H9 (cell line): ENCODE measurements at regions not wholly inside any gene's neighbourhood (a gene's known extent, or its start where the extent isn't known, plus 50 kb on each side); places are given as distances from the start of the nearest gene placed in this dataset.

Experiments used
- DNase-seq: peaks from one replicate; pipeline ENCODE4 v3.0.0-alpha.2; 2017
- H2AFZ ChIP-seq: one replicate; pipeline ENCODE4 v1.6.1; 2013; ENCODE audit warnings: mild to moderate bottlenecking, low read length, control low read depth, moderate library complexity
- H2AK5ac ChIP-seq: 2 replicates; pipeline ENCODE4 v1.6.1; 2013; ENCODE audit warnings: low read length, control low read depth, mixed read lengths; ENCODE audit not compliant: insufficient read length
- H2BK120ac ChIP-seq: one replicate; pipeline ENCODE4 v1.6.1; 2013; ENCODE audit warnings: low read depth, mild to moderate bottlenecking, low read length, control low read depth, inconsistent platforms; ENCODE audit not compliant: poor library complexity, severe bottlenecking
- H2BK12ac ChIP-seq: 2 replicates; pipeline ENCODE4 v1.6.1; 2013; ENCODE audit warnings: low read length, control low read depth, mixed read lengths, low read depth; ENCODE audit not compliant: insufficient read length
- H2BK15ac ChIP-seq: 2 replicates; pipeline ENCODE4 v1.6.1; 2013; ENCODE audit warnings: low read depth, low read length, control low read depth
- H2BK20ac ChIP-seq: one replicate; pipeline ENCODE4 v1.6.1; 2013; ENCODE audit warnings: low read depth, mild to moderate bottlenecking, low read length, control low read depth, inconsistent platforms; ENCODE audit not compliant: poor library complexity, severe bottlenecking
- H2BK5ac ChIP-seq: 2 replicates; pipeline ENCODE4 v1.6.1; 2013; ENCODE audit warnings: low read length, control low read depth, mixed read lengths; ENCODE audit not compliant: insufficient read length
- H3K14ac ChIP-seq: 2 replicates; pipeline ENCODE4 v1.6.1; 2013; ENCODE audit warnings: low read length, control low read depth; ENCODE audit not compliant: insufficient read depth
- H3K18ac ChIP-seq: 2 replicates; pipeline ENCODE4 v1.6.1; 2013; ENCODE audit warnings: low read depth, mild to moderate bottlenecking, mixed read lengths, low read length, control low read depth; ENCODE audit not compliant: insufficient read length
- H3K23ac ChIP-seq: 2 replicates; pipeline ENCODE4 v1.6.1; 2013; ENCODE audit warnings: low read length, control low read depth, mixed read lengths, low read depth; ENCODE audit not compliant: insufficient read length
- H3K23me2 ChIP-seq: 2 replicates; pipeline ENCODE4 v1.6.1; 2013; ENCODE audit warnings: low read depth, mild to moderate bottlenecking, mixed read lengths, low read length, control low read depth; ENCODE audit not compliant: insufficient read length, poor library complexity, severe bottlenecking
- H3K27ac ChIP-seq: 2 replicates; pipeline ENCODE4 v1.5.1; 2013; ENCODE audit warnings: low read length, control low read depth, mixed read lengths, low read depth; ENCODE audit not compliant: insufficient read length
- H3K27me3 ChIP-seq: 2 replicates; pipeline ENCODE4 v1.6.1; 2013; ENCODE audit warnings: low read length, control low read depth, inconsistent platforms; ENCODE audit not compliant: insufficient read depth
- H3K4ac ChIP-seq: 2 replicates; pipeline ENCODE4 v1.6.1; 2013; ENCODE audit warnings: low read depth, mild to moderate bottlenecking, control low read depth, inconsistent platforms, low read length, moderate library complexity
- H3K4me1 ChIP-seq: 2 replicates; pipeline ENCODE4 v1.6.1; 2013; ENCODE audit warnings: low read length, control low read depth, inconsistent platforms; ENCODE audit not compliant: insufficient read depth
- H3K4me2 ChIP-seq: 2 replicates; pipeline ENCODE4 v1.6.1; 2013; ENCODE audit warnings: low read length, control low read depth, mixed read lengths; ENCODE audit not compliant: insufficient read length, insufficient read depth
- H3K56ac ChIP-seq: 2 replicates; pipeline ENCODE4 v1.6.1; 2013; ENCODE audit warnings: low read depth, mild to moderate bottlenecking, mixed read lengths, low read length, control low read depth; ENCODE audit not compliant: insufficient read length
- H3K79me1 ChIP-seq: 2 replicates; pipeline ENCODE4 v1.6.1; 2013; ENCODE audit warnings: low read depth, mild to moderate bottlenecking, moderate library complexity, low read length, control low read depth, inconsistent platforms; ENCODE audit not compliant: insufficient read depth, poor library complexity, severe bottlenecking
- H3K79me2 ChIP-seq: 2 replicates; pipeline ENCODE4 v1.6.1; 2013; ENCODE audit warnings: low read length, control low read depth, inconsistent platforms; ENCODE audit not compliant: insufficient read depth
- H3K9ac ChIP-seq: 2 replicates; pipeline ENCODE4 v1.6.1; 2013; ENCODE audit warnings: low read length, control low read depth, mixed read lengths; ENCODE audit not compliant: insufficient read length; ENCODE audit errors: extremely low read depth
- H3K9me3 ChIP-seq: one replicate; pipeline ENCODE4 v1.6.1; 2013; ENCODE audit warnings: low read depth, low read length, inconsistent platforms; ENCODE audit not compliant: control insufficient read depth
- H3T11ph ChIP-seq: one replicate; pipeline ENCODE4 v1.6.1; 2013; ENCODE audit warnings: mild to moderate bottlenecking, low read length, control low read depth, inconsistent platforms
- H4K20me1 ChIP-seq: one replicate; pipeline ENCODE4 v1.6.1; 2013; ENCODE audit not compliant: control insufficient read depth, insufficient read length, insufficient read depth
- H4K5ac ChIP-seq: 2 replicates; pipeline ENCODE4 v1.6.1; 2013; ENCODE audit warnings: low read depth, mild to moderate bottlenecking, mixed read lengths, low read length, control low read depth; ENCODE audit not compliant: insufficient read length
- H4K8ac ChIP-seq: replicated peaks from 2 replicates; pipeline ENCODE4 v1.6.1; 2013; ENCODE audit warnings: low read length, control low read depth, mixed read lengths, low read depth; ENCODE audit not compliant: insufficient read length
- H4K91ac ChIP-seq: 2 replicates; pipeline ENCODE4 v1.6.1; 2013; ENCODE audit warnings: low read depth, mild to moderate bottlenecking, moderate library complexity, mixed read lengths, low read length, control low read depth; ENCODE audit not compliant: insufficient read length
- H3K27ac Mint-ChIP-seq, 3 experiments: 2 replicates in 2 of 3; 3 replicates in 1 of 3; pipeline ENCODE4 v1.8.0; 2020 to 2021; ENCODE audit warnings: mixed read lengths in 3 of 3, mild to moderate bottlenecking in 1 of 3, moderate library complexity in 1 of 3
- H3K27me3 Mint-ChIP-seq: 2 replicates; pipeline ENCODE4 v1.8.0; 2021; ENCODE audit warnings: low read depth, mild to moderate bottlenecking, moderate library complexity, mixed read lengths
- H3K36me3 Mint-ChIP-seq, 3 experiments: 2 replicates in 2 of 3; 3 replicates in 1 of 3; pipeline ENCODE4 v1.8.0; 2020 to 2021; ENCODE audit warnings: low read depth in 3 of 3, mixed read lengths in 3 of 3; ENCODE audit not compliant: insufficient read depth in 1 of 3
- H3K4me1 Mint-ChIP-seq, 2 experiments: 2 replicates each; pipeline ENCODE4 v1.8.0; 2020; ENCODE audit warnings: mixed read lengths in 2 of 2
- H3K4me3 Mint-ChIP-seq, 2 experiments: 2 replicates in 1 of 2; 3 replicates in 1 of 2; pipeline ENCODE4 v1.8.0; 2020 to 2021; ENCODE audit warnings: mild to moderate bottlenecking in 2 of 2, mixed read lengths in 2 of 2, moderate library complexity in 1 of 2
- H3K9me3 Mint-ChIP-seq, 2 experiments: 2 replicates in 1 of 2; 3 replicates in 1 of 2; pipeline ENCODE4 v1.8.0; 2020; ENCODE audit warnings: mild to moderate bottlenecking in 2 of 2, mixed read lengths in 2 of 2, moderate library complexity in 1 of 2
- CTCF ChIP-seq: fragments of 200-600 bp; sonication (generic); conservative IDR thresholded peaks from 3 replicates; pipeline ENCODE4 v1.8.0; 2021; ENCODE audit warnings: antibody characterized with exemption, mild to moderate bottlenecking
- WGBS: extraction: QIAGEN DNeasy Blood & Tissue Kit; methylation state at CpG from one replicate; pipeline ENCODE4 v1.1.7; 2013; ENCODE audit warnings: missing lambda C conversion rate, low lambda C conversion rate, mixed read lengths; ENCODE audit not compliant: insufficient read length; ENCODE audit errors: extremely low coverage; 5-methylcytosine and 5-hydroxymethylcytosine counted together

GRCh38 chr4:11165052-11165451 lies 263.6 kb downstream of the HS3ST1 start:
- H3K4me1 Mint-ChIP-seq = no peaks in the 10 kb centered on the region
- H3K27ac ChIP-seq = no peak overlapping the region

More at GRCh38 chr4:11165052-11165451, 263.6 kb downstream of the HS3ST1 start:
- no peak overlapping the region for H3T11ph ChIP-seq
- H2BK20ac ChIP-seq = no peak overlapping the region
- H3K23ac ChIP-seq = no peak overlapping the region
- H3K18ac ChIP-seq = no peak overlapping the region
- no peaks in the 10 kb centered on the region for H3K27me3 Mint-ChIP-seq
- no peak overlapping the region for H3K56ac ChIP-seq
- no CpG with 5 or more reads among the region's 5 CpGs for WGBS
- H3K79me1 ChIP-seq = no peaks in the 10 kb centered on the region
- H4K20me1 ChIP-seq = no peaks in the 10 kb centered on the region
- peaks cover 0 to 3% (median 0%) of the 10 kb centered on the region in 3 experiments; a peak in 1 of 7 replicates for H3K36me3 Mint-ChIP-seq
- H3K9me3 Mint-ChIP-seq = no peaks in the 10 kb centered on the region
- no peak overlapping the region for H2BK5ac ChIP-seq
- no peak overlapping the region for H2BK12ac ChIP-seq
- H3K27me3 ChIP-seq = no peaks in the 10 kb centered on the region
- no peak overlapping the region; a peak in 1 of 7 replicates for H3K27ac Mint-ChIP-seq
- H3K23me2 ChIP-seq = no peaks in the 10 kb centered on the region
- no peak overlapping the region for H4K91ac ChIP-seq
- no peak overlapping the region for H2BK15ac ChIP-seq
- no peak overlapping the region for H2AK5ac ChIP-seq
- no peaks in the 10 kb centered on the region for H3K79me2 ChIP-seq
- H2BK120ac ChIP-seq = no peak overlapping the region
- H3K9me3 ChIP-seq = no peaks in the 10 kb centered on the region
- no peak for TF ChIP-seq CTCF
- H3K4me2 ChIP-seq = no peak overlapping the region
- H3K4ac ChIP-seq = no peak overlapping the region
- no peak overlapping the region for H3K14ac ChIP-seq
- no peak for DNase-seq
- no peak overlapping the region for H3K4me3 Mint-ChIP-seq
- no peak overlapping the region for H3K9ac ChIP-seq
- H4K5ac ChIP-seq = no peak overlapping the region
- H2AFZ ChIP-seq = no peak overlapping the region
- no peak overlapping the region for H4K8ac ChIP-seq
- H3K4me1 ChIP-seq = no peaks in the 10 kb centered on the region
